ENCODE measurements at regions not wholly inside any gene's neighbourhood (a gene's known extent, or its start where the extent isn't known, plus 50 kb on each side); places are given as distances from the start of the nearest gene placed in this dataset.
"Not testable (repeated sequence)": the region's sequence is repeated elsewhere in the genome, so short reads cannot be mapped to it uniquely, and the experiment has no call there.

DNA sequence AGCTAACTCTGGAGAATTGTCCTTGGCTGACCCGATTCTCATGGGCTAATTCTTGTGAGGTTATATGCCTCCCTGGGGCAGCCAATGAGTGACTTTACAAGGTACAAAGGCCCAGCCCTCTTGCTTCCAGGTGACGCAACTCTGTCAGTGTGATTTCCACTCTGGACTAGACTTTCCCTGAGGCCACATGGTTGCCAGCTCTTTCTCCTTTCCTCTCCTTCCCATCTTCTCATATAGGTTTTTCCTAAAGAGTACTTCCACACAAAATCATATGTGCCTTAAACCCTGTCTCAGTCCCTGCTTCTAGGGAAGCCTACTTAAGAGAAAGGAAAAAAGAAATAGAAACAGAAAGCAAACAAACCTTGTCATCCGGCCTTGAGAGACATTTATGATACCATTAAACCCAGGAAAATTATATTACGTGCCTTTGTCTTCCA is 226.2 kb upstream of the ZSWIM2 start:
- Histone ChIP-seq H3K27ac (no peak overlapping the region), H3K4me1 (replicated peaks in 1 of 2) (no peaks in the 10 kb centered on the region), H3K4me3 (no peak overlapping the region)
- WGBS, 10 experiments = 17 to 95% (median 75%) methylated on average over 2 to 4 of the region's 4 CpGs; no CpG with 5 or more reads in 1 of the 10 experiments
- in situ Hi-C loops (cut with MboI; ENCODE audit: low pct_unique_long_range_greater_than_20kb in 2 of 9, low sequenced_read_pairs in 9 of 9, unreplicated experiment in 9 of 9) = no loop called here
- no peak for ATAC-seq (replicated peaks in 6 of 8)

GRCh38 chr2:187058198-187058597 is 209.2 kb upstream of the ZSWIM2 start:
- peak in 1 of 8 experiments; percentile 69 for ATAC-seq (replicated peaks in 6 of 8)
- no peaks in the 10 kb centered on the region for H3K4me1 ChIP-seq (replicated peaks in 1 of 2)
- no peak overlapping the region for H3K4me3 ChIP-seq
- in situ Hi-C loops (cut with MboI; ENCODE audit: low pct_unique_long_range_greater_than_20kb in 2 of 9, low sequenced_read_pairs in 9 of 9, unreplicated experiment in 9 of 9) = no loop called here
- no peak overlapping the region for H3K27ac ChIP-seq

DNA sequence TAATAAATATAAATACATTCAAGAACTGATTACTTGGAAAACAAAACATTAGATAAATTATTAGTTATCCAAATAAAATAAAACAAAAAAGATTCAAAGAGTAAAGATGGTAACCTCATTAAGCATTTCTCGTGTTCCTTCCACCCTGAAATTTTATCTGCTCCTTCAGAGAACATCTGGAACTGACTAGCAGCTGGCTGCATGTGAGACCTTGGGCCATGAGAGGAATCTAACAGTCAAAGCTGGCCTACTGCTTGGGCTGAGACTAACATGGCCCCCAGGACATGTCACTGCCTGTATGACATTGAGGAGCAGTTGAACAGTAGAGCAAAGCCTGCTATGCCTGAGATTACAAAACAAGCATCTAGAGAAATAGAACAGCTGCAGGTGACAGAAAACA is 208.5 kb upstream of the ZSWIM2 start:
- in situ Hi-C loops (cut with MboI; ENCODE audit: low pct_unique_long_range_greater_than_20kb in 2 of 9, low sequenced_read_pairs in 9 of 9, unreplicated experiment in 9 of 9) = no loop called here
- WGBS, 10 experiments = 0 to 100% (median 91%) methylated on average over 1 of the region's 1 CpG; no CpG with 5 or more reads in 3 of the 10 experiments
- no peak for ATAC-seq (replicated peaks in 6 of 8)
- no peak overlapping the region for H3K4me3 ChIP-seq
- H3K27ac ChIP-seq = no peak overlapping the region
- no peaks in the 10 kb centered on the region for H3K4me1 ChIP-seq (replicated peaks in 1 of 2)

DNA sequence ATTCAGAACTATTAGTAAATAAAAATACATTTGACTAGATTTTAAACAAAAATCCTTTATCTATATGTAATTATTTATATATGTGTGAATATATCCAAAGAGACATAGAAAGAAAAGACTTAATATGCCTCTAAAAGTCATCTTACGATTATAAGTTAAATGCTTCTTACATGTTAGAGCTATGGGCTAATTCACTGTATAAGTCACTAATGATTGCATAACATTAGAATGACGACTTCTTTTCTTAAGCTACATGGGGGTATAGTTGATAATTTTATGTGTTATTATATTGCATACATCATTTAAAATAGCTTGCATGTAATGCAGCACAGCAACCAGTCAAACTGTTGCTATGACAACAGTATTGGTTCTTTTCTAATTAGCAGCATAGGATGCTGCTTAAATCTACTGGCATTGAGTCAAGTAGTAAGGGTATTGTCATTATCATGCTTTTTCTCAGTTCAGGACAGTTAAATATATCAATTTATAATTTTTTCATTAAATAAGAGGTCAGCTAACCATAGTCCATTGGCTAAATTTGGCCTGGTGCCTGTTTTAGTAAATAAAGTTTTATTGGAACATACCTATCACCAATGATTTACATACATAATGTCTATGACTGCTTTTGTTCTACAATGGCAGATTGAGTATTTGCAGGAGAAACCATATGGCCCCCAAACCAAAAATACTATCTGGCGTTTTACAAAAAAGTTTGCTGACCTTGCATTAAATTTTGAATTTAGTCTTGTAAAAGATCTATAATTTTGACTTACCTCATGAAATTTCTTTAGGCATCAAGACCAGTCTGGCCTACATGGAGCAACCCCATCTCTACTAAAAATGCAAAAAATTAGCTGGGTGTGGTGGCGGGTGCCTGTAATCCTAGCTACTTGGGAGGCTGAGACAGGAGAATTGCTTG is 207.7 kb upstream of the ZSWIM2 start:
- in situ Hi-C loops (cut with MboI; ENCODE audit: low pct_unique_long_range_greater_than_20kb in 2 of 9, low sequenced_read_pairs in 9 of 9, unreplicated experiment in 9 of 9) = no loop called here
- Histone ChIP-seq H3K27ac (no peak overlapping the region), H3K4me3 (no peak overlapping the region), H3K4me1 (replicated peaks in 1 of 2) (no peaks in the 10 kb centered on the region)
- ATAC-seq (replicated peaks in 6 of 8) = no peak
- WGBS, 10 experiments = 38 to 100% (median 89%) methylated on average over 2 to 4 of the region's 4 CpGs; no CpG with 5 or more reads in 1 of the 10 experiments

DNA sequence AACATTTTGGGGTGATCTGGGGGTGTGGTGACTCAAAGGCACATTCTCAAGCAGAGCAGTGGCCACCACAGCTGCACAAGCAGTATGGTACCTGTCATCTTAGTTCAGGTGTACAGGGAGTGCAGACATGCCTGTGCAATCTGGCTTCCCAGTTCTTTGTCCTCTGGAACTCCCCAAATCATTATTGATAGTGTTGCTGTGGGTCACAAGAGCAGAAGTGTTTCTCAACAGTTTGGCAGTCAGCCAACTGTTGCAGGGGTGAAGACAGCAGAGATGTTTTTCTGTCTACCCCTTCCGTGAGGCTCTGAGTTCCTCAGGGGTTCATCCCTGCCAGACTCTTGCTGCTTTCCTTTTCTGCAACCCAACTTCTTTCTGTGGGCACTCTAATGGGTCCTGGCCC is 206.5 kb upstream of the ZSWIM2 start:
- in situ Hi-C loops (cut with MboI; ENCODE audit: low pct_unique_long_range_greater_than_20kb in 2 of 9, low sequenced_read_pairs in 9 of 9, unreplicated experiment in 9 of 9) = no loop called here
- 0 to 75% (median 0%) methylated on average over 1 of the region's 1 CpG; no CpG with 5 or more reads in 7 of the 10 experiments for WGBS, 10 experiments
- no peaks in the 10 kb centered on the region for H3K4me1 ChIP-seq (replicated peaks in 1 of 2)
- no peak overlapping the region for H3K4me3 ChIP-seq
- no peak overlapping the region for H3K27ac ChIP-seq
- ATAC-seq (replicated peaks in 6 of 8) = peak in 1 of 8 experiments; percentile 36

DNA sequence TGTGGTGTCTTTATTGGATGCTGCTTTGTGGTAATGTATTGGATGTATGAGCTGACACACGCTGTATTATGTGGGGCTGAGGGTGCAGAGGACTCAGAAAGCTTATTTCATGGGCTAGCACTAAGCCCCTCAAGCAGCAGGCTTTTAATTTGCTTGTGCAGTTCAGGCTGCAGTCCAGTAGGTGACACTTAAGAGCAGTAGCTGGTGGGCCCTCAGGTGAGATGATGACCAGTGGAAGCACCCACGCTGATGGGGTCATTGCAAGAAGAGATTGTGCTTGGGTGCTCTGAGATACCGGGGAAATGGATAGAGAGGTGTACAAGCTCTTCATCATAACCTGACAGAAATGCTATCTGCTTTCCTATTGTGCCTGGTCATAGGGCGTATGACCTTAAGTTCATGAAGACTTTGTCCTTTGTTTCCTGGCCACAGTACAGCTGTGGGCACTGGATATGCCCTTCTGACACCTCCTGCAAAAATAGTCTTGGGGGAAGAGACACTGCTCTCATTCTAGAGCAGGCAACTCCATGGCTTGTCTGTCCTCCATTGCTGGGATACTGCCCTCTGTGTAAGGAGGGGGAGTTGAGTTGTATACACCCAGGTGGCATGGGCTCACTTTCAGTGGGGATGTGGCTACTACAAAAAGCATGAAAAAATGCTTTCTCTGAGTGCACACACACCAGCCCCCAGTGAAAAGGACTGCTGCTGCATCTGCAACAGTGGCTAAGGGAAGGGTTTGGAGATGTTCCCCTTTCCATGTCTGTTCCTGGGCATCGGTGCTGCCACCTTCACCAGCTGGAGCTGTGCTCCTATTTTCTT is 205.7 kb upstream of the ZSWIM2 start:
- WGBS, 10 experiments = 40 to 100% (median 78%) methylated on average over 1 to 4 of the region's 5 CpGs; no CpG with 5 or more reads in 2 of the 10 experiments

DNA sequence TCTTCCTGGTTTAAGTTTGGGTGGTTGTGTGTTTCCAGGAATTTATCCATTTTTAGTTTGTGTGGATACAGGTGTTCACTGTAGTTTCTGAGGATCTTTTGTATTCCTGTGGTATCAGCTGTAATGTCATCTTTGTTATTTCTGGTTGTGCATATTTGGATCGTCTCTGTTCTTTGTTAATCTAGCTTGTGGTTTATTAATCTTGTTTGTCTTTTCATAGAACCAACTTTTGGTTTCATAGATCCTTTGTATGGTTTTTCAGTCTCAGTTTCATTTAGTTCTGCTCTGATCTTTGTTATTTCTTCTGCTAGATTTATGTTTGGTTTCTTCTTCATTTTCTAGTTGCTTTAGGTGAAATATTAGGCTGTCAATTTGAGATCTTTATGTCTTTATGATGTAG is 202.4 kb upstream of the ZSWIM2 start:
- 0 to 100% (median 67%) methylated on average over 1 of the region's 1 CpG; no CpG with 5 or more reads in 1 of the 10 experiments for WGBS, 10 experiments
- ATAC-seq (replicated peaks in 6 of 8) = no peak
- Histone ChIP-seq H3K4me3 (no peak overlapping the region), H3K4me1 (replicated peaks in 1 of 2) (no peaks in the 10 kb centered on the region), H3K27ac (no peak overlapping the region)
- in situ Hi-C loops (cut with MboI; ENCODE audit: low pct_unique_long_range_greater_than_20kb in 2 of 9, low sequenced_read_pairs in 9 of 9, unreplicated experiment in 9 of 9) = no loop called here

More for the DNA sequence above, 205.7 kb upstream of the ZSWIM2 start:
- H3K4me1 ChIP-seq (replicated peaks in 1 of 2) = no peaks in the 10 kb centered on the region
- H3K27ac ChIP-seq = no peak overlapping the region
- H3K4me3 ChIP-seq = no peak overlapping the region
- ATAC-seq (replicated peaks in 6 of 8) = no peak
- in situ Hi-C loops (cut with MboI; ENCODE audit: low pct_unique_long_range_greater_than_20kb in 2 of 9, low sequenced_read_pairs in 9 of 9, unreplicated experiment in 9 of 9) = no loop called here

GRCh38 chr2:187050409-187050998 is 201.5 kb upstream of the ZSWIM2 start:
- WGBS, 10 experiments = 44 to 100% (median 84%) methylated on average over 2 to 4 of the region's 4 CpGs
- Histone ChIP-seq H3K4me3 (no peak overlapping the region), H3K4me1 (replicated peaks in 1 of 2) (no peaks in the 10 kb centered on the region), H3K27ac (no peak overlapping the region)
- in situ Hi-C loops (cut with MboI; ENCODE audit: low pct_unique_long_range_greater_than_20kb in 2 of 9, low sequenced_read_pairs in 9 of 9, unreplicated experiment in 9 of 9) = no loop called here
- no peak for ATAC-seq (replicated peaks in 6 of 8)

- no peak for ATAC-seq (replicated peaks in 6 of 8)
These were observed 188.3 kb upstream of the ZSWIM2 start for GRCh38 chr2:187037310-187037709.

DNA sequence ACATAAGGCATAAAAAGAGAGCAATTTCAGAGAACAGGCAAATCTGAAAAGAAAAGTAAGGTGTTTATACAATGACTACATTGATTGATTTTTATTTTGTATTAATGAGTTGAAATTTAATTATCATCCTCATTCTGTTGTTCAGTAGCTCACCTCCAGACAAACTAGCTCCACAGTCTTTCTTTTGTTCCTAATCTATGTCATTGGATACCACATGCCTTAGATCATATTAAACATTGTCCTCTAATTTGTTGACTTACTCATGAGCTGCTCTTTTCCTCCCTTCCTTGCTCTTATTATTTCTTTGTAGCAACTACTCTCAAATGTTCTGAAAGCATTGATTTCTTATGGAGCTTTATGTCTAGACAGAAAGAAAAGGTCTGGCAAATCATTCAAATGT is 185.5 kb upstream of the ZSWIM2 start:
- in situ Hi-C loops (cut with MboI; ENCODE audit: low pct_unique_long_range_greater_than_20kb in 2 of 9, low sequenced_read_pairs in 9 of 9, unreplicated experiment in 9 of 9) = no loop called here
- no peak overlapping the region for H3K27ac ChIP-seq

More at GRCh38 chr2:187037310-187037709, 188.3 kb upstream of the ZSWIM2 start:
- H3K27ac ChIP-seq = no peak overlapping the region
- no peak overlapping the region for H3K4me3 ChIP-seq
- H3K4me1 ChIP-seq (replicated peaks in 1 of 2) = no peaks in the 10 kb centered on the region
- in situ Hi-C loops (cut with MboI; ENCODE audit: low pct_unique_long_range_greater_than_20kb in 2 of 9, low sequenced_read_pairs in 9 of 9, unreplicated experiment in 9 of 9) = no loop called here

GRCh38 chr2:187024739-187025138 is 175.8 kb upstream of the ZSWIM2 start:
- WGBS, 10 experiments = 50 to 94% (median 82%) methylated on average over 1 to 4 of the region's 4 CpGs; no CpG with 5 or more reads in 1 of the 10 experiments

More for the DNA sequence above, 185.5 kb upstream of the ZSWIM2 start:
- Histone ChIP-seq H3K4me1 (replicated peaks in 1 of 2) (no peaks in the 10 kb centered on the region), H3K4me3 (no peak overlapping the region)
- ATAC-seq (replicated peaks in 6 of 8) = peak in 1 of 8 experiments; percentile 59

DNA sequence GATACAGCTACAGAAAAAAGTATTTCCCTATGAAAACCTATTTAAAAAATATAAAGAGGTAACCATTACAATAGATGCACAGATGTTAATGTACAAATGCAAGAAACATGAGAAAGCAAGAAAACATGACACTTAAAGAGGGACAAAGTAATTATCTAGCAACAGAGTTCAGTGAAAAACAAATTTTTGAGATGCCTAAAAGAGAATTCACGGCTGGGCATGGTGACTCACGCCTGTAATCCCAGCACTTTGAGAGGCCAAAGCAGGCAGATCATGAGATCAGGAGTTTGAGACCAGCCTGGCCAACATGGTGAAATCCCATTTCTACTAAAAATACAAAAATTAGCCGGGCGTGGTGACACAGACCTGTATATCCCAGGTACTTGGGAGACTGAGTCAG is 175.0 kb upstream of the ZSWIM2 start:
- H3K4me1 ChIP-seq (replicated peaks in 1 of 2); H3K4me3 ChIP-seq; H3K27ac ChIP-seq; ATAC-seq (replicated peaks in 6 of 8); in situ Hi-C loops (cut with MboI; ENCODE audit: low pct_unique_long_range_greater_than_20kb in 2 of 9, low sequenced_read_pairs in 9 of 9, unreplicated experiment in 9 of 9): not testable (repeated sequence)
- 11 to 100% (median 86%) methylated on average over 2 to 4 of the region's 4 CpGs; no CpG with 5 or more reads in 2 of the 10 experiments for WGBS, 10 experiments

More at GRCh38 chr2:187024739-187025138, 175.8 kb upstream of the ZSWIM2 start:
- Histone ChIP-seq H3K4me3 (no peak overlapping the region), H3K27ac (no peak overlapping the region), H3K4me1 (replicated peaks in 1 of 2) (no peaks in the 10 kb centered on the region)
- in situ Hi-C loops (cut with MboI; ENCODE audit: low pct_unique_long_range_greater_than_20kb in 2 of 9, low sequenced_read_pairs in 9 of 9, unreplicated experiment in 9 of 9) = no loop called here
- ATAC-seq (replicated peaks in 6 of 8) = no peak

- Histone ChIP-seq H3K4me3 (no peak overlapping the region), H3K27ac (no peak overlapping the region), H3K4me1 (replicated peaks in 1 of 2) (no peaks in the 10 kb centered on the region)
- peak in 1 of 8 experiments; percentile 76 for ATAC-seq (replicated peaks in 6 of 8)
- 30 to 96% (median 75%) methylated on average over 3 to 5 of the region's 5 CpGs for WGBS, 10 experiments
- in situ Hi-C loops (cut with MboI; ENCODE audit: low pct_unique_long_range_greater_than_20kb in 2 of 9, low sequenced_read_pairs in 9 of 9, unreplicated experiment in 9 of 9) = no loop called here
These were observed 168.5 kb upstream of the ZSWIM2 start for GRCh38 chr2:187017438-187017837.

All from motor neuron (in vitro differentiated cells).